HG02840 (cell line): ENCODE measurements at regions not wholly inside any gene's neighbourhood (a gene's known extent, or its start where the extent isn't known, plus 50 kb on each side); places are given as distances from the start of the nearest gene placed in this dataset.
A peak's percentile ranks its signal among the peaks of the same experiment; 100 is the strongest.
"Not testable (repeated sequence)": the region's sequence is repeated elsewhere in the genome, so short reads cannot be mapped to it uniquely, and the experiment has no call there.

Source experiments
- ATAC-seq: cut with Tn5 transposase; IDR thresholded peaks from one replicate; pipeline ENCODE4 v1.9.1; 2021; ENCODE audit warnings: mild to moderate bottlenecking, moderate library complexity, moderate number of reproducible peaks; ENCODE audit not compliant: unreplicated experiment, low FRiP score

GRCh38 chr13:53452263-53452808, 423.7 kb downstream of the OLFM4 start:
- not testable (repeated sequence) for ATAC-seq

- no peak for ATAC-seq
Measured at GRCh38 chr13:53460796-53461195, 432.2 kb downstream of the OLFM4 start.

- no peak for ATAC-seq
Measured at GRCh38 chr13:53463106-53463505, 434.5 kb downstream of the OLFM4 start.

- no peak for ATAC-seq
Measured at GRCh38 chr13:53466576-53466975, 438.0 kb downstream of the OLFM4 start.

- no peak for ATAC-seq
Measured at GRCh38 chr13:53473397-53473796, 444.8 kb downstream of the OLFM4 start.

- ATAC-seq = no peak
Measured at GRCh38 chr13:53474878-53475277, 446.3 kb downstream of the OLFM4 start.

- ATAC-seq = no peak
Measured at GRCh38 chr13:53490752-53491151, 462.1 kb downstream of the OLFM4 start.

GRCh38 chr13:53494406-53494805, 465.8 kb downstream of the OLFM4 start:
- no peak for ATAC-seq

- ATAC-seq = no peak
Measured at GRCh38 chr13:53499576-53500133, 471.0 kb downstream of the OLFM4 start.

GRCh38 chr13:53501387-53501786, 472.8 kb downstream of the OLFM4 start:
- peak; percentile 70 for ATAC-seq

- no peak for ATAC-seq
Measured at GRCh38 chr13:53507741-53508140, 479.1 kb downstream of the OLFM4 start.

GRCh38 chr13:53512635-53513034, 484.0 kb downstream of the OLFM4 start:
- no peak for ATAC-seq

GRCh38 chr13:53513226-53513625, 484.6 kb downstream of the OLFM4 start:
- no peak for ATAC-seq

- ATAC-seq = no peak
Measured at GRCh38 chr13:53520132-53520531, 491.5 kb downstream of the OLFM4 start.

GRCh38 chr13:53522034-53522433, 493.4 kb downstream of the OLFM4 start:
- no peak for ATAC-seq

GRCh38 chr13:53537586-53537985, 509.0 kb downstream of the OLFM4 start:
- ATAC-seq = no peak

- ATAC-seq = no peak
Measured at GRCh38 chr13:53545340-53545941, 516.8 kb downstream of the OLFM4 start.

GRCh38 chr13:53560556-53560955, 531.9 kb downstream of the OLFM4 start:
- no peak for ATAC-seq

- no peak for ATAC-seq
Measured at GRCh38 chr13:53562419-53562818, 533.8 kb downstream of the OLFM4 start.

GRCh38 chr13:53568491-53568890, 539.9 kb downstream of the OLFM4 start:
- ATAC-seq = no peak

GRCh38 chr13:53569453-53569852, 540.8 kb downstream of the OLFM4 start:
- no peak for ATAC-seq

- ATAC-seq = no peak
Measured at GRCh38 chr13:53601113-53601512, 572.5 kb downstream of the OLFM4 start.
